Suprapubic skin (tissue), 4 donors: ENCODE measurements at regions not wholly inside any gene's neighbourhood (a gene's known extent, or its start where the extent isn't known, plus 50 kb on each side); places are given as distances from the start of the nearest gene placed in this dataset.

Experiments
- DNase-seq, 2 donors: peaks; one replicate each; pipeline ENCODE4 v3.0.0-alpha.2; 2019; ENCODE audit warnings: low spot score in 2 of 2
- H3K27ac ChIP-seq: fragments of 200-600 bp; sonication (generic); one replicate; pipeline ENCODE4 v1.5.1; 2019
- H3K27me3 ChIP-seq: fragments of 200-600 bp; sonication (generic); one replicate; pipeline ENCODE4 v1.5.1; 2019
- H3K36me3 ChIP-seq: fragments of 200-600 bp; sonication (generic); one replicate; pipeline ENCODE4 v1.5.1; 2019
- H3K4me1 ChIP-seq: fragments of 200-600 bp; sonication (generic); one replicate; pipeline ENCODE4 v1.5.1; 2019
- H3K4me3 ChIP-seq: fragments of 200-600 bp; sonication (generic); one replicate; pipeline ENCODE4 v1.5.1; 2019; ENCODE audit warnings: mild to moderate bottlenecking
- H3K9me3 ChIP-seq: fragments of 200-600 bp; sonication (generic); one replicate; pipeline ENCODE4 v1.5.1; 2019
- CTCF ChIP-seq, 2 donors: fragments of 200-600 bp in 1 of 2; fragments of 450-650 bp in 1 of 2; sonication (generic) in 1 of 2; IDR thresholded peaks; one replicate each; pipeline ENCODE4 v1.5.1; 2016 to 2019; ENCODE audit warnings: antibody characterized with exemption in 2 of 2, mild to moderate bottlenecking in 1 of 2, moderate library complexity in 1 of 2
- EP300 ChIP-seq: sonication (generic); formaldehyde crosslinking; IDR thresholded peaks from one replicate; pipeline ENCODE4 v1.6.1; 2017; ENCODE audit warnings: antibody characterized with exemption
- POLR2A ChIP-seq, 2 donors: fragments of 450-650 bp; IDR thresholded peaks; one replicate each; pipeline ENCODE4 v1.6.1; 2017; ENCODE audit warnings: antibody characterized with exemption in 2 of 2, mild to moderate bottlenecking in 2 of 2, moderate library complexity in 2 of 2
- POLR2AphosphoS5 ChIP-seq, 3 donors: sonication (generic); formaldehyde crosslinking; IDR thresholded peaks; one replicate each; pipeline ENCODE4 v1.6.1; 2017; ENCODE audit warnings: antibody characterized with exemption in 3 of 3
- WGBS: methylation state at CpG from one replicate; pipeline ENCODE4 v1.1.5; 2018; 5-methylcytosine and 5-hydroxymethylcytosine counted together

GRCh38 chr16:6018848-6019489 lies 921.4 kb upstream of the EEF2KMT start:
- WGBS: 4% methylated on average over 52 of the region's 59 CpGs
- TF ChIP-seq CTCF (IDR thresholded peaks at IDR 0.05) (no peak), POLR2A (IDR thresholded peaks at IDR 0.05) (no peak), POLR2AphosphoS5 (IDR thresholded peaks at IDR 0.05) (no peak), EP300 (no peak)
- Histone ChIP-seq H3K4me1 (no peaks in the 10 kb centered on the region), H3K27ac (no peak overlapping the region), H3K4me3 (no peak overlapping the region), H3K9me3 (no peaks in the 10 kb centered on the region), H3K36me3 (no peaks in the 10 kb centered on the region), H3K27me3 (peaks cover 42% of the 10 kb centered on the region)
- no peak for DNase-seq

- Histone ChIP-seq H3K36me3 (no peaks in the 10 kb centered on the region), H3K4me3 (no peak overlapping the region), H3K4me1 (no peaks in the 10 kb centered on the region), H3K27me3 (peaks cover 40% of the 10 kb centered on the region), H3K9me3 (no peaks in the 10 kb centered on the region), H3K27ac (no peak overlapping the region)
- TF ChIP-seq POLR2A (IDR thresholded peaks at IDR 0.05): no peak
- TF ChIP-seq CTCF (IDR thresholded peaks at IDR 0.05): no peak
- no peak for TF ChIP-seq EP300
- TF ChIP-seq POLR2AphosphoS5 (IDR thresholded peaks at IDR 0.05): no peak
- DNase-seq: no peak
- 15% methylated on average over 2 of the region's 2 CpGs for WGBS
Observed at GRCh38 chr16:6016530-6017184, 919.1 kb upstream of the EEF2KMT start.

- no peak overlapping the region for H3K27ac ChIP-seq
- H3K9me3 ChIP-seq: no peaks in the 10 kb centered on the region
- DNase-seq: no peak
- H3K27me3 ChIP-seq: peaks cover 2% of the 10 kb centered on the region
- 40% methylated on average over 1 of the region's 1 CpG for WGBS
- no peak for TF ChIP-seq POLR2A (IDR thresholded peaks at IDR 0.05)
- no peak for TF ChIP-seq EP300
- TF ChIP-seq POLR2AphosphoS5 (IDR thresholded peaks at IDR 0.05): no peak
- no peak for TF ChIP-seq CTCF (IDR thresholded peaks at IDR 0.05)
- H3K4me1 ChIP-seq: no peaks in the 10 kb centered on the region
- H3K36me3 ChIP-seq: no peaks in the 10 kb centered on the region
- no peak overlapping the region for H3K4me3 ChIP-seq
Observed at GRCh38 chr16:6012716-6013115, 915.1 kb upstream of the EEF2KMT start.

GRCh38 chr16:6009151-6009550 lies 911.6 kb upstream of the EEF2KMT start:
- no peak overlapping the region for H3K4me3 ChIP-seq
- no peak overlapping the region for H3K27ac ChIP-seq
- no peak for TF ChIP-seq POLR2A (IDR thresholded peaks at IDR 0.05)
- no peak for TF ChIP-seq CTCF (IDR thresholded peaks at IDR 0.05)
- no peak for TF ChIP-seq POLR2AphosphoS5 (IDR thresholded peaks at IDR 0.05)
- TF ChIP-seq EP300: no peak
- H3K27me3 ChIP-seq: no peaks in the 10 kb centered on the region
- no peaks in the 10 kb centered on the region for H3K9me3 ChIP-seq
- DNase-seq: no peak
- H3K36me3 ChIP-seq: no peaks in the 10 kb centered on the region
- H3K4me1 ChIP-seq: no peaks in the 10 kb centered on the region
- WGBS: 54% methylated on average over 5 of the region's 5 CpGs

GRCh38 chr16:6008670-6009069 lies 911.1 kb upstream of the EEF2KMT start:
- no peaks in the 10 kb centered on the region for H3K4me1 ChIP-seq
- no peak for DNase-seq
- no peaks in the 10 kb centered on the region for H3K27me3 ChIP-seq
- 26% methylated on average over 9 of the region's 9 CpGs for WGBS
- H3K36me3 ChIP-seq: no peaks in the 10 kb centered on the region
- H3K27ac ChIP-seq: no peak overlapping the region
- no peak overlapping the region for H3K4me3 ChIP-seq
- TF ChIP-seq EP300: no peak
- TF ChIP-seq POLR2AphosphoS5 (IDR thresholded peaks at IDR 0.05): no peak
- no peak for TF ChIP-seq POLR2A (IDR thresholded peaks at IDR 0.05)
- no peak for TF ChIP-seq CTCF (IDR thresholded peaks at IDR 0.05)
- H3K9me3 ChIP-seq: no peaks in the 10 kb centered on the region
